SU-DHL-6 (cell line): ENCODE measurements at regions not wholly inside any gene's neighbourhood (a gene's known extent, or its start where the extent isn't known, plus 50 kb on each side); places are given as distances from the start of the nearest gene placed in this dataset.
"Not testable (repeated sequence)": the region's sequence is repeated elsewhere in the genome, so short reads cannot be mapped to it uniquely, and the experiment has no call there.

ENCODE experiments used
- H2AFZ ChIP-seq: fragments of 200-600 bp; sonication (generic); 2 replicates; pipeline ENCODE4 v1.6.1; 2014; ENCODE audit warnings: low read depth, mild to moderate bottlenecking, moderate library complexity, mixed read lengths, antibody characterized with exemption, low read length; ENCODE audit not compliant: severe bottlenecking
- H3F3A ChIP-seq: fragments of 200-600 bp; shearing (Covaris generic); 2 replicates; pipeline ENCODE4 v1.6.0; 2016; ENCODE audit warnings: antibody characterized with exemption, mild to moderate bottlenecking; ENCODE audit not compliant: insufficient read depth
- H3K27ac ChIP-seq: fragments of 200-600 bp; sonication (generic); 2 replicates; pipeline ENCODE4 v1.5.1; 2016; ENCODE audit warnings: low read depth, mild to moderate bottlenecking, low read length, moderate library complexity, mixed read lengths
- H3K27me3 ChIP-seq: fragments of 200-600 bp; sonication (generic), shearing (Covaris generic); 2 replicates; pipeline ENCODE4 v1.6.0; 2014; ENCODE audit warnings: mild to moderate bottlenecking, low read length
- H3K36me3 ChIP-seq: fragments of 200-600 bp; sonication (generic); 2 replicates; pipeline ENCODE4 v1.6.1; 2014; ENCODE audit warnings: mild to moderate bottlenecking, low read length, mixed read lengths
- H3K4me2 ChIP-seq: fragments of 300-600, 200-600 bp; shearing (Covaris generic), sonication (generic); 2 replicates; pipeline ENCODE4 v1.6.0; 2014; ENCODE audit warnings: low read length, low read depth, mild to moderate bottlenecking; ENCODE audit not compliant: poor library complexity, severe bottlenecking
- H3K4me3 ChIP-seq: fragments of 200-600 bp; sonication (generic); 2 replicates; pipeline ENCODE4 v1.5.1; 2014; ENCODE audit warnings: antibody characterized with exemption, low read length, mild to moderate bottlenecking, mixed read lengths; ENCODE audit not compliant: insufficient read depth, poor library complexity, severe bottlenecking
- H3K79me2 ChIP-seq: fragments of 200-600 bp; sonication (generic); 2 replicates; pipeline ENCODE4 v1.6.1; 2014; ENCODE audit warnings: mild to moderate bottlenecking, low read length, moderate library complexity; ENCODE audit not compliant: insufficient read depth
- H3K9ac ChIP-seq: fragments of 200-600 bp; sonication (generic); 2 replicates; pipeline ENCODE4 v1.7.0; 2014; ENCODE audit warnings: mild to moderate bottlenecking, low read length
- H3K9me2 ChIP-seq: fragments of 200-600 bp; sonication (generic); replicated peaks from 2 replicates; pipeline ENCODE4 v1.6.1; 2014; ENCODE audit warnings: low read length; ENCODE audit not compliant: insufficient read depth
- H3K9me3 ChIP-seq: fragments of 200-600 bp; sonication (generic); 2 replicates; pipeline ENCODE4 v1.6.1; 2014; ENCODE audit warnings: low read length, mixed read lengths; ENCODE audit not compliant: insufficient read depth
- H4K20me1 ChIP-seq: fragments of 200-600 bp; sonication (generic); 2 replicates; pipeline ENCODE4 v1.6.1; 2014; ENCODE audit warnings: low read depth, mild to moderate bottlenecking, antibody characterized with exemption, low read length, moderate library complexity, mixed read lengths
- CTCF ChIP-seq: fragments of 200-600 bp; sonication (generic); IDR thresholded peaks from one replicate; pipeline ENCODE4 v1.5.1; 2017; ENCODE audit warnings: antibody characterized with exemption, mild to moderate bottlenecking, low read length, moderate library complexity; ENCODE audit not compliant: insufficient read depth, poor library complexity, severe bottlenecking
- EZH2phosphoT487 ChIP-seq: fragments of 200-600 bp; sonication (generic), shearing (Covaris generic); conservative IDR thresholded peaks from 2 replicates; pipeline ENCODE4 v1.6.1; 2018; ENCODE audit warnings: mild to moderate bottlenecking, antibody characterized with exemption, low read length, moderate library complexity, mixed read lengths

DNA sequence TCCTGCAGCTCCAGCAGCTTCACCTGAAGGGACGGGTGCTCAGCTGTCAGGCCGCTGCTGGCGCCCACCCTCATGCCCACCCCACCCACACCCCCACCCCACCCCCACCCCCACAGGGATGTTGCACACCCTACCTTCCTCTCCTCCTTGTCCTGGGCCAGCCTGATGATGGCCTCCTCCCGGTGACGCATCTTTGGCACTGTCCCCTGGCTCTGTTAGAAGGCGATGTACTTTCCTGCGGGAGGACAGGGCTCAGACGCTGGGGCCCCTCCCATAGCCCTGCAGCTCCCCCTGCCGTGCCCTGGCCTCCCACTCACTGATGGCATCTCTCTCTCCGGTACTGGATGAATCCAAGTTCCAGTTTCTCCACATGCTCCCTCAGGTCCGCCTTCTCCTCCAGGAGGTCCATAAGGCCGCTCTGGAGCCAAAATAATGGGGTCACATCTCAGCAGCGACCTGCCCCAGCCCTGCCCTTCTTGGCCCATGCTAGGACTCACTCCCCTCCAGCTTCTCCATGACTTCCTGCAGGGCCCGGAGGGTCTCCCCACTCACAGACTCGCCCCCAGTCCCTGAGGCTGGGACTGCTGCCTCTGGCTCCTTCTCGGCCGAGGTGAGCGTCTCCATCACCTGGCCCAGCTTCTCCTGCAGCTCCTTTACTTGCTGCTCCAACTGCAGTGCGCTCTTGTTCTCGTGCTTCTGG is 55.2 kb downstream of the GOLGA8B start:
- H3K27me3 ChIP-seq, H3K9me3 ChIP-seq, H4K20me1 ChIP-seq, H3K79me2 ChIP-seq, H3K9ac ChIP-seq, H2AFZ ChIP-seq, H3K36me3 ChIP-seq, H3F3A ChIP-seq, H3K4me2 ChIP-seq, H3K9me2 ChIP-seq, H3K27ac ChIP-seq, H3K4me3 ChIP-seq: not testable (repeated sequence)

DNA sequence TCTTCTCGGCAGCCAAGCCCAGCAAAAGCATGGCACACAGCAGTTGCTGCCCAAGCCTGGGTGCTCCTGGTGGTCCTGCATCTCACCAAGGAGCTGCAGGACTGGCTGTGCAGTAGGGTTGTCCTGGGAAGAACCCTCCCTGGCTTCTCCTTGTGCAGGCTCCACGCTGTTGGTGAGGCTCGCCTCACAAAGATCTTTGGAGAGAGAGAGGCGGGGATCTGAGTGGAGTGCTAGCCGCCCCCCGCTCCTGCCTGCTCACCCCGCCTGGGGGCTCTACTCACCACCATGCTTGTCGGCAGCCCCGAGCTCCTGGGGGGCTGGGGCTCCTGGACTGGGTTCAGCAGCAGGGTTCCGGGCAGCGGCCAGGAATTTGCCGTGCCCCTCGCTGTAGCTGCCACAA is 55.8 kb downstream of the GOLGA8B start:
- not testable (repeated sequence) for H3K9me3 ChIP-seq, H3K9me2 ChIP-seq, H3K27me3 ChIP-seq

GRCh38 chr15:34523849-34524248 is 59.6 kb downstream of the GOLGA8B start:
- not testable (repeated sequence) for H2AFZ ChIP-seq, H3K79me2 ChIP-seq, H3K4me2 ChIP-seq

More for the DNA sequence above, 55.8 kb downstream of the GOLGA8B start:
- H3K79me2 ChIP-seq, H3F3A ChIP-seq, H3K4me3 ChIP-seq, H3K27ac ChIP-seq, H4K20me1 ChIP-seq, H2AFZ ChIP-seq, H3K36me3 ChIP-seq, H3K4me2 ChIP-seq, H3K9ac ChIP-seq: not testable (repeated sequence)

DNA sequence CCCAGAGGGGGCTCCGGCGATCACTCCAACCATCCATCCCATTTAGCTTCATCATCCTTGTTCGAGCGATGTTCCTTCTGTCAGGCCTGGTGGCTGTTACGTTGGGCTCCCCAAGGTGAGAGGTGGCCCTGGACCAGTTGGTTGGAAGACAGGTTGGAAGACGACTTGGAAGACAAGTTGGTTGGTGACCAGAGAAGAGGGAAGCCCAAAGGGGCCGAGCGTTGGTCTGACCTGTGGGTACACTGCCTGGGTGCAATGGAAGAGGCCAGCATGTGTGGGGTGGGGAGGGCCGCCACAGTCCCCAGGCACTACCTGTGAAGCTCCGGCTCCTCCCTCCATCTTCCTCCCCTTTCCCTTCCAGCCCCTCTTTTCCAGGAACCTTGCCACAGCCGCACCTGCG is 60.9 kb downstream of the GOLGA8B start:
- H3F3A ChIP-seq, H2AFZ ChIP-seq, H3K9me2 ChIP-seq, H3K79me2 ChIP-seq, H3K4me2 ChIP-seq, H3K27ac ChIP-seq, H3K36me3 ChIP-seq, H3K9me3 ChIP-seq, H3K9ac ChIP-seq, H3K4me3 ChIP-seq, H3K27me3 ChIP-seq, H4K20me1 ChIP-seq: not testable (repeated sequence)

More at GRCh38 chr15:34523849-34524248, 59.6 kb downstream of the GOLGA8B start:
- H4K20me1 ChIP-seq, H3K9me2 ChIP-seq, H3K36me3 ChIP-seq, H3K27ac ChIP-seq, H3F3A ChIP-seq, H3K9ac ChIP-seq, H3K27me3 ChIP-seq, H3K9me3 ChIP-seq, H3K4me3 ChIP-seq: not testable (repeated sequence)

GRCh38 chr15:34521802-34522485 is 61.5 kb downstream of the GOLGA8B start:
- H3K4me2 ChIP-seq, H3K27ac ChIP-seq, H3K9ac ChIP-seq, H4K20me1 ChIP-seq, H3K4me3 ChIP-seq, H3K9me2 ChIP-seq, H3K79me2 ChIP-seq, H3K27me3 ChIP-seq, H2AFZ ChIP-seq, H3K9me3 ChIP-seq, H3F3A ChIP-seq, H3K36me3 ChIP-seq: not testable (repeated sequence)

DNA sequence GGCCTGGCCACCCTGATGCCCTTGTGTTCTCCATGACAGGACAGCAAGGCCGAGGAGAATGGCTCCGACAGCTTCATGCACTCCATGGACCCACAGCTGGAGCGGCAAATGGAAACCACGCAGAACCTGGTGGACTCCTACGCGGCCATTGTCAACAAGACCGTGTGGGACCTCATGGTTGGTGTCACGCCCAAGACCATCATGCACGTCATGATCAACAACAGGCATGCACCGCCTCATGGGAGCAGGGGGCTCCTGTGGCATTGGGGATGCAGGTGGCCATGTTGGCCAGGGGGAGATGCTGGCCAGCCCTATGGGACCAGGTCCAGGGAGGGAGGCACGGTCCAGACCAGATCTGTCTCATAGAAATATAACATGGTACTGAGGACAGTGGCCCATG is 62.9 kb downstream of the GOLGA8B start:
- H3K9ac ChIP-seq, result no peak overlapping the region
- no peaks in the 10 kb centered on the region for H3K9me2 ChIP-seq
- no peaks in the 10 kb centered on the region for H3K36me3 ChIP-seq
- H3K9me3 ChIP-seq, result no peaks in the 10 kb centered on the region
- no peaks in the 10 kb centered on the region for H3K79me2 ChIP-seq
- H3K27ac ChIP-seq, result no peak overlapping the region
- no peak overlapping the region for H3K4me2 ChIP-seq
- no peak overlapping the region for H3K4me3 ChIP-seq
- H4K20me1 ChIP-seq, result no peaks in the 10 kb centered on the region
- no peak overlapping the region for H2AFZ ChIP-seq
- TF ChIP-seq EZH2phosphoT487 (no peak), CTCF (no peak)
- H3K27me3 ChIP-seq, result no peaks in the 10 kb centered on the region
- H3F3A ChIP-seq, result no peaks in the 10 kb centered on the region

- not testable (repeated sequence) for H2AFZ ChIP-seq, H3K4me3 ChIP-seq, H3K4me2 ChIP-seq, H3K27ac ChIP-seq, H3K36me3 ChIP-seq, H3K9ac ChIP-seq, H3K9me3 ChIP-seq, H4K20me1 ChIP-seq, H3K79me2 ChIP-seq, H3K27me3 ChIP-seq, H3K9me2 ChIP-seq, H3F3A ChIP-seq
Measured at GRCh38 chr15:34520010-34520409, 63.4 kb downstream of the GOLGA8B start.
